Loucy (cell line): ENCODE measurements at regions not wholly inside any gene's neighbourhood (a gene's known extent, or its start where the extent isn't known, plus 50 kb on each side); places are given as distances from the start of the nearest gene placed in this dataset.

ENCODE experiments used
- EZH2phosphoT487 ChIP-seq: fragments of 200-600 bp; IDR thresholded peaks from 2 replicates; pipeline ENCODE4 v1.6.1; 2018; ENCODE audit warnings: antibody characterized with exemption, mild to moderate bottlenecking, moderate library complexity, borderline replicate concordance
- TF ChIP-seq, protein P1 (sequence below): fragments of 200-600 bp; sonication (generic); conservative IDR thresholded peaks from 2 replicates; pipeline ENCODE4 v1.5.1; 2014; ENCODE audit warnings: mild to moderate bottlenecking, antibody characterized with exemption, low read length

DNA sequence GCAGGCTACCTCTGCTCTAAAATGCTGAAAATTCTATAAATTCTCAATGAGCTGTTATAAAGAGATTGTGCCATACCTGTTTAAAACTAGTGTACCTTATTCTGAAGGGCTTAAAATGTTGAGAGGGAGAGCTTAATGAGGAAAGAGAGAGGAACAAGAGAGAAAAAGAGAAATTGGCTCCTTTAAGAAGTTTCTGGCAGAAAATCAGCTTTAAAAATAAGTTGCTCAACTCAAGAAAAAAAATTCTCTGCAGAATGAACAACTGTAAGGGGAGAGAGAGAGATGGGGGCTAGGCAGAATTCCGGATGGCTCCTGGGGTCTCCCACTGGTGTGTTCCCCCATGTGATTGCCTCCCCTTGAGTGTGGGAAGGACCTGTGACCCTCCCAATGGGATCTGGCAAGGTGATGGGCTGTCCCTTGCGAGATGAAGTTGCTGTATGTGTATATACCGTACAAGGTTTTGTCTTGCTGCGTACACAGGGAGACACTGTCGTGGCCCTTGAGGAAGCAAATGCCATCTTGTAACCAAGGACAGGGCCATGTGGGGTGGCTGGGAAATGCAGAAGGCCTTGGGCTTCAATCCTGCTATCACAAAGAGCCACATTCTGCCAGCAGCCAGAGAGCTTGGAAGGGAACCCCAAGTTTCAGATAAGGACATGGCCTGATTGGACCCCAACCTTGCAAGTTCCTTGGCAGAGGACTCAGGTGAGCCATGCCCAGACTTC lies 64.3 kb upstream of the S1PR3 start:
- TF ChIP-seq, protein P1, sequence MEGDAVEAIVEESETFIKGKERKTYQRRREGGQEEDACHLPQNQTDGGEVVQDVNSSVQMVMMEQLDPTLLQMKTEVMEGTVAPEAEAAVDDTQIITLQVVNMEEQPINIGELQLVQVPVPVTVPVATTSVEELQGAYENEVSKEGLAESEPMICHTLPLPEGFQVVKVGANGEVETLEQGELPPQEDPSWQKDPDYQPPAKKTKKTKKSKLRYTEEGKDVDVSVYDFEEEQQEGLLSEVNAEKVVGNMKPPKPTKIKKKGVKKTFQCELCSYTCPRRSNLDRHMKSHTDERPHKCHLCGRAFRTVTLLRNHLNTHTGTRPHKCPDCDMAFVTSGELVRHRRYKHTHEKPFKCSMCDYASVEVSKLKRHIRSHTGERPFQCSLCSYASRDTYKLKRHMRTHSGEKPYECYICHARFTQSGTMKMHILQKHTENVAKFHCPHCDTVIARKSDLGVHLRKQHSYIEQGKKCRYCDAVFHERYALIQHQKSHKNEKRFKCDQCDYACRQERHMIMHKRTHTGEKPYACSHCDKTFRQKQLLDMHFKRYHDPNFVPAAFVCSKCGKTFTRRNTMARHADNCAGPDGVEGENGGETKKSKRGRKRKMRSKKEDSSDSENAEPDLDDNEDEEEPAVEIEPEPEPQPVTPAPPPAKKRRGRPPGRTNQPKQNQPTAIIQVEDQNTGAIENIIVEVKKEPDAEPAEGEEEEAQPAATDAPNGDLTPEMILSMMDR: no peak
- no peak for TF ChIP-seq EZH2phosphoT487
